ENCODE measurements at regions not wholly inside any gene's neighbourhood (a gene's known extent, or its start where the extent isn't known, plus 50 kb on each side); places are given as distances from the start of the nearest gene placed in this dataset.

DNA sequence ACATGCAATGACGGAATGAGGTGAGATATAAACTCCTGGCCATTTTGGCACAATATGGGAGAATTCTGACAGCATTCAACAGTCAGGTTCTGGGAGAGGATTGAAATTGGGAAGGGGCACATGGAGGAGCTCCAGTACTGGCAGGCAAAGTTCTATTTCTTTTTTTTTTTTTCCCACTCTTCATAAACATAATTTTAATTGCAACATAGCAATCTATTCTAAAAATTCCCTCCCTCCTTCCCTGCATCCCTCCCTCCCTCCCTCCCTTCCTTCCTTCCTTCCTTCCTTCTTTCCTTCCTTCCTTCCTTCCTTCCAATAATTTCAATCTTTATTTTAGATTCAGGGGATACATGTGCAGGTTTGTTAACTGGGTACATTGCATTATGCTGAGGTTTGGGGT lies 93.2 kb downstream of the PTCSC3 start:
- Histone ChIP-seq H3K4me3 (no peak overlapping the region), H3K4me1 (replicated peaks) (no peaks in the 10 kb centered on the region), H3K27me3 (replicated peaks; ENCODE audit: insufficient read depth) (no peaks in the 10 kb centered on the region), H3K36me3 (no peaks in the 10 kb centered on the region), H3K9me3 (no peaks in the 10 kb centered on the region), H3K27ac (no peak overlapping the region)
- 90% methylated on average over 1 of the region's 1 CpG for WGBS
- no peak for DNase-seq (ENCODE audit: low spot score)
- intact Hi-C loops (cut with DNase I): no loop called here
- TF ChIP-seq POLR2A (IDR thresholded peaks at IDR 0.05) (no peak), POLR2AphosphoS5 (IDR thresholded peaks at IDR 0.05) (no peak)
- TF ChIP-seq, protein P1, sequence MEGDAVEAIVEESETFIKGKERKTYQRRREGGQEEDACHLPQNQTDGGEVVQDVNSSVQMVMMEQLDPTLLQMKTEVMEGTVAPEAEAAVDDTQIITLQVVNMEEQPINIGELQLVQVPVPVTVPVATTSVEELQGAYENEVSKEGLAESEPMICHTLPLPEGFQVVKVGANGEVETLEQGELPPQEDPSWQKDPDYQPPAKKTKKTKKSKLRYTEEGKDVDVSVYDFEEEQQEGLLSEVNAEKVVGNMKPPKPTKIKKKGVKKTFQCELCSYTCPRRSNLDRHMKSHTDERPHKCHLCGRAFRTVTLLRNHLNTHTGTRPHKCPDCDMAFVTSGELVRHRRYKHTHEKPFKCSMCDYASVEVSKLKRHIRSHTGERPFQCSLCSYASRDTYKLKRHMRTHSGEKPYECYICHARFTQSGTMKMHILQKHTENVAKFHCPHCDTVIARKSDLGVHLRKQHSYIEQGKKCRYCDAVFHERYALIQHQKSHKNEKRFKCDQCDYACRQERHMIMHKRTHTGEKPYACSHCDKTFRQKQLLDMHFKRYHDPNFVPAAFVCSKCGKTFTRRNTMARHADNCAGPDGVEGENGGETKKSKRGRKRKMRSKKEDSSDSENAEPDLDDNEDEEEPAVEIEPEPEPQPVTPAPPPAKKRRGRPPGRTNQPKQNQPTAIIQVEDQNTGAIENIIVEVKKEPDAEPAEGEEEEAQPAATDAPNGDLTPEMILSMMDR (IDR thresholded peaks at IDR 0.05): no peak

DNA sequence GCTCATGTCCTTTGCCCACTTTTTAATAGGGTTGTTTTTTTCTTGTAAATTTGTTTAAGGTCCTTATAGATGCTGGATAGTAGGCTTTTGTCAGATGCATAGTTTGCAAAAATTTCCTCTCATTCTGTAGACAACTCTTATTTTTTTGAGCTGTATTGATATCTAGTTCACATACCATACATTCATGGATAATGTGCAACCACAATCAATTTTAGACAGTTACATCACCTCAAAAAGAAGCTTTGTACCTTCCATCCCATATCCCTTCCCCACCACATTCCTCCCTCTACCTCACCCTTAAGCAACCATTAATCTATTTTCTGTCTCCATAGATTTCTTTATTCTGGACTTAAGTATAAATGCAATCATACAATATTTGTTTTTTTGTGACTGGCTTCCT lies 98.4 kb downstream of the PTCSC3 start:
- Histone ChIP-seq H3K27me3 (replicated peaks; ENCODE audit: insufficient read depth) (no peaks in the 10 kb centered on the region), H3K27ac (no peak overlapping the region), H3K4me1 (replicated peaks) (no peaks in the 10 kb centered on the region), H3K9me3 (no peaks in the 10 kb centered on the region), H3K36me3 (no peaks in the 10 kb centered on the region), H3K4me3 (no peak overlapping the region)
- intact Hi-C loops (cut with DNase I): no loop called here
- TF ChIP-seq POLR2AphosphoS5 (IDR thresholded peaks at IDR 0.05): no peak
- no peak for TF ChIP-seq POLR2A (IDR thresholded peaks at IDR 0.05)
- TF ChIP-seq, protein P1 (IDR thresholded peaks at IDR 0.05): no peak
- no peak for DNase-seq (ENCODE audit: low spot score)

DNA sequence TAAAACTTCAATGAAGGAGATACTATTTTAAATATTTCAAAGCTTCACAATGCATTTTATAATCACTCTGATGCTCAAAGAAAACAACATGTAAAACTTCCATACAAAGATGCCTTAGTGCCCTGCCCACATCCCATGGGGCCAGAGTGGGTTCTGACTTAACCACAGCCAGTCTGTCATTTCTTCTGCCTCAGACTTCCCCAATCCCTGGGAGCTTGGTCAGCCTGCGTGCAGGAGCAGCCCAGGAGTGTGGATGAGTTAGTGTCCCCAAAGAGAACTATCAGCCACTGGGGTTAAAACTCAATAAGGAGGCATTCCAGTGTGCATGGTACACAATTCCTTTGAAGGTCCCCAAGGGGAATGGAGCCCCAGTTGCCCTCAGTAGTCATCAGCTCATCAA lies 100.3 kb downstream of the PTCSC3 start:
- no peak for DNase-seq (ENCODE audit: low spot score)
- no peak overlapping the region for H3K27ac ChIP-seq
- TF ChIP-seq, protein P1 (IDR thresholded peaks at IDR 0.05): no peak
- TF ChIP-seq POLR2A (IDR thresholded peaks at IDR 0.05) (no peak), POLR2AphosphoS5 (IDR thresholded peaks at IDR 0.05) (no peak)
- no peaks in the 10 kb centered on the region for H3K9me3 ChIP-seq
- no peaks in the 10 kb centered on the region for H3K27me3 ChIP-seq (replicated peaks; ENCODE audit: insufficient read depth)
- H3K4me1 ChIP-seq (replicated peaks): no peaks in the 10 kb centered on the region
- 45% methylated on average over 1 of the region's 1 CpG for WGBS
- no peak overlapping the region for H3K4me3 ChIP-seq
- intact Hi-C loops (cut with DNase I): no loop called here
- H3K36me3 ChIP-seq: no peaks in the 10 kb centered on the region

DNA sequence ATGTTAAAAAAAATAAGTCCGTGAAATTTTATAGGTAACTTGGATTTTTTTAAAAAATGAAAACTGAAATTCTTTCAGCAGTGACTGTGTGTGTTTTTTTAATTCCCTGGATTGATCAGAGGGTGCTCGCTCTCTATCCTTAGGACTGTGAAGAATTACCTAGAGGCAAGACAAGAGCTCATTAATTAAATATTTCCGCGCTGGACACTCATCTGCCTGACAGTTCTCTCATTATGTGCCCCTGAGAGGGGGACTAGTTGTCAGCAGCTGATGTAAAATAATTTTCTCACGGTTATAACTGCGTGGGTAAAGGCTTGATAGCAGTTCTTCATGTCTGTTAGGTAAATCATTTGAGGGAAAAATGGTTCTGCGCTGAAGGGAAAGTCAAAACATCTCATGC lies 101.3 kb downstream of the PTCSC3 start:
- Histone ChIP-seq H3K27ac (no peak overlapping the region), H3K4me3 (no peak overlapping the region), H3K36me3 (no peaks in the 10 kb centered on the region), H3K4me1 (replicated peaks) (no peaks in the 10 kb centered on the region), H3K27me3 (replicated peaks; ENCODE audit: insufficient read depth) (no peaks in the 10 kb centered on the region), H3K9me3 (no peaks in the 10 kb centered on the region)
- DNase-seq (ENCODE audit: low spot score): no peak
- intact Hi-C loops (cut with DNase I): no loop called here
- 79% methylated on average over 7 of the region's 7 CpGs for WGBS
- TF ChIP-seq POLR2A (IDR thresholded peaks at IDR 0.05) (no peak), POLR2AphosphoS5 (IDR thresholded peaks at IDR 0.05) (no peak)
- TF ChIP-seq, protein P1 (IDR thresholded peaks at IDR 0.05): no peak

DNA sequence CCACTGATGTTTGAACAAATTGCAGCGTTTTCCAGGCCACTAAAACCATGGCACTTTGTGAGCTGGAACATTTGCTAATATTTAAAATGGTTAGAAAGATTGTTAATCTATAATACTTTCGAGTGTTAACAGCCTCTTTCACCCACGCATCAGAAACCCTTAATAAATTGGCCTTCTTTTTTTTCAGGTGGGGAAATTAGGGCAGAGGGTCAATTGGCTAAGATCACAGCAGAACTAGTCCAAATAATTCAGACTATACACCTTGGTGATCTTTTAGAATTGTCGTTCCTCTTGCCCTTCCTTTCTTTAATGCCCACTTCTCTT lies 105.8 kb downstream of the PTCSC3 start:
- DNase-seq (ENCODE audit: low spot score): no peak
- 42% methylated on average over 4 of the region's 4 CpGs for WGBS
- no peak overlapping the region for H3K27ac ChIP-seq
- H3K36me3 ChIP-seq: no peaks in the 10 kb centered on the region
- H3K9me3 ChIP-seq: no peaks in the 10 kb centered on the region
- intact Hi-C loops (cut with DNase I): no loop called here
- no peaks in the 10 kb centered on the region for H3K4me1 ChIP-seq (replicated peaks)
- no peaks in the 10 kb centered on the region for H3K27me3 ChIP-seq (replicated peaks; ENCODE audit: insufficient read depth)
- TF ChIP-seq POLR2A (IDR thresholded peaks at IDR 0.05) (no peak), POLR2AphosphoS5 (IDR thresholded peaks at IDR 0.05) (no peak)
- TF ChIP-seq, protein P1 (IDR thresholded peaks at IDR 0.05): no peak
- no peak overlapping the region for H3K4me3 ChIP-seq

Data from prostate gland (tissue), 2 donors.